Loucy (cell line): ENCODE measurements at regions not wholly inside any gene's neighbourhood (a gene's known extent, or its start where the extent isn't known, plus 50 kb on each side); places are given as distances from the start of the nearest gene placed in this dataset.

Source experiments
- H2AFZ ChIP-seq: fragments of 200-600 bp; sonication (generic); 2 replicates; pipeline ENCODE4 v1.6.0; 2016; ENCODE audit warnings: antibody characterized with exemption, mild to moderate bottlenecking, low read length, moderate library complexity
- H3F3A ChIP-seq: fragments of 200-600 bp; 2 replicates; pipeline ENCODE4 v1.6.0; 2016; ENCODE audit warnings: antibody characterized with exemption, low read depth, mild to moderate bottlenecking
- H3K27me3 ChIP-seq: fragments of 200-600 bp; sonication (generic); 2 replicates; pipeline ENCODE4 v1.6.1; 2014; ENCODE audit warnings: low read length, mild to moderate bottlenecking; ENCODE audit not compliant: insufficient read depth, poor library complexity, severe bottlenecking
- H3K36me3 ChIP-seq: fragments of 200-600 bp; sonication (generic); 2 replicates; pipeline ENCODE4 v1.6.1; 2016; ENCODE audit warnings: low read length; ENCODE audit not compliant: insufficient read depth
- H3K4me1 ChIP-seq: fragments of 200-600 bp; sonication (generic); 2 replicates; pipeline ENCODE4 v1.5.1; 2014; ENCODE audit warnings: low read length, mild to moderate bottlenecking; ENCODE audit not compliant: insufficient read depth, poor library complexity, severe bottlenecking
- H3K4me2 ChIP-seq: fragments of 200-600 bp; sonication (generic); 2 replicates; pipeline ENCODE4 v1.6.0; 2014; ENCODE audit warnings: antibody characterized with exemption, low read length, low read depth, mild to moderate bottlenecking; ENCODE audit not compliant: poor library complexity, severe bottlenecking
- H3K4me3 ChIP-seq: fragments of 200-600 bp; sonication (generic); 2 replicates; pipeline ENCODE4 v1.5.1; 2014; ENCODE audit warnings: low read length, mild to moderate bottlenecking, mixed read lengths; ENCODE audit not compliant: poor library complexity, severe bottlenecking
- H3K79me2 ChIP-seq: fragments of 200-600 bp; sonication (generic); 2 replicates; pipeline ENCODE4 v1.6.1; 2014; ENCODE audit warnings: low read length; ENCODE audit not compliant: insufficient read depth
- H3K9ac ChIP-seq: fragments of 200-600 bp; sonication (generic); 2 replicates; pipeline ENCODE4 v1.6.0; 2014; ENCODE audit warnings: mild to moderate bottlenecking, low read depth, low read length, moderate library complexity; ENCODE audit not compliant: poor library complexity, severe bottlenecking
- H3K9me2 ChIP-seq: fragments of 200-600 bp; sonication (generic); replicated peaks from 2 replicates; pipeline ENCODE4 v1.6.1; 2016; ENCODE audit warnings: low read depth, low read length, mixed read lengths
- H3K9me3 ChIP-seq: fragments of 200-600 bp; sonication (generic); 2 replicates; pipeline ENCODE4 v1.6.1; 2014; ENCODE audit warnings: mild to moderate bottlenecking, antibody characterized with exemption, low read length, low read depth; ENCODE audit not compliant: insufficient read depth
- H4K20me1 ChIP-seq: fragments of 200-600 bp; sonication (generic); 2 replicates; pipeline ENCODE4 v1.6.0; 2014; ENCODE audit warnings: antibody characterized with exemption, low read length, mild to moderate bottlenecking; ENCODE audit not compliant: insufficient read depth, poor library complexity, severe bottlenecking
- CTCF ChIP-seq: fragments of 200-600 bp; sonication (generic); conservative IDR thresholded peaks from 2 replicates; pipeline ENCODE4 v1.5.1; 2014; ENCODE audit warnings: mild to moderate bottlenecking, antibody characterized with exemption, low read length
- EZH2phosphoT487 ChIP-seq: fragments of 200-600 bp; IDR thresholded peaks from 2 replicates; pipeline ENCODE4 v1.6.1; 2018; ENCODE audit warnings: antibody characterized with exemption, mild to moderate bottlenecking, moderate library complexity, borderline replicate concordance

- Histone ChIP-seq H4K20me1 (no peaks in the 10 kb centered on the region), H3F3A (no peaks in the 10 kb centered on the region), H3K4me1 (no peaks in the 10 kb centered on the region), H3K27me3 (no peaks in the 10 kb centered on the region), H2AFZ (no peak overlapping the region), H3K4me2 (no peak overlapping the region), H3K36me3 (no peaks in the 10 kb centered on the region), H3K79me2 (no peaks in the 10 kb centered on the region), H3K9ac (no peak overlapping the region), H3K9me2 (no peaks in the 10 kb centered on the region), H3K4me3 (no peak overlapping the region), H3K9me3 (no peaks in the 10 kb centered on the region)
- TF ChIP-seq CTCF (no peak), EZH2phosphoT487 (no peak)
These were observed 180.4 kb downstream of the TRIB2 start for GRCh38 chr2:12897181-12897580.

GRCh38 chr2:12903272-12903671, 186.5 kb downstream of the TRIB2 start:
- no peak for TF ChIP-seq EZH2phosphoT487
- TF ChIP-seq CTCF: no peak
- H3F3A ChIP-seq: no peaks in the 10 kb centered on the region
- H4K20me1 ChIP-seq: no peaks in the 10 kb centered on the region
- H3K4me3 ChIP-seq: no peak overlapping the region
- H3K9me2 ChIP-seq: no peaks in the 10 kb centered on the region
- H3K9me3 ChIP-seq: no peaks in the 10 kb centered on the region
- H2AFZ ChIP-seq: no peak overlapping the region
- no peaks in the 10 kb centered on the region for H3K4me1 ChIP-seq
- no peaks in the 10 kb centered on the region for H3K36me3 ChIP-seq
- H3K79me2 ChIP-seq: no peaks in the 10 kb centered on the region
- H3K27me3 ChIP-seq: no peaks in the 10 kb centered on the region
- no peak overlapping the region for H3K9ac ChIP-seq
- H3K4me2 ChIP-seq: no peak overlapping the region

- Histone ChIP-seq H3K27me3 (no peaks in the 10 kb centered on the region), H3K4me3 (no peak overlapping the region), H4K20me1 (no peaks in the 10 kb centered on the region), H3K36me3 (no peaks in the 10 kb centered on the region), H2AFZ (no peak overlapping the region), H3F3A (no peaks in the 10 kb centered on the region), H3K4me1 (no peaks in the 10 kb centered on the region), H3K9me2 (no peaks in the 10 kb centered on the region), H3K9ac (no peak overlapping the region), H3K9me3 (no peaks in the 10 kb centered on the region), H3K79me2 (no peaks in the 10 kb centered on the region), H3K4me2 (no peak overlapping the region)
- TF ChIP-seq EZH2phosphoT487: no peak
These were observed 193.7 kb downstream of the TRIB2 start for GRCh38 chr2:12910431-12910830.

GRCh38 chr2:12915787-12916186, 199.1 kb downstream of the TRIB2 start:
- TF ChIP-seq EZH2phosphoT487 (no peak), CTCF (no peak)
- H3K9me2 ChIP-seq: no peaks in the 10 kb centered on the region
- no peak overlapping the region for H3K4me3 ChIP-seq
- H3K9ac ChIP-seq: no peak overlapping the region
- no peaks in the 10 kb centered on the region for H3K79me2 ChIP-seq
- H3K36me3 ChIP-seq: no peaks in the 10 kb centered on the region
- no peak overlapping the region for H2AFZ ChIP-seq
- no peaks in the 10 kb centered on the region for H3F3A ChIP-seq
- H3K27me3 ChIP-seq: no peaks in the 10 kb centered on the region
- no peaks in the 10 kb centered on the region for H4K20me1 ChIP-seq
- H3K4me1 ChIP-seq: no peaks in the 10 kb centered on the region
- no peak overlapping the region for H3K4me2 ChIP-seq
- H3K9me3 ChIP-seq: no peaks in the 10 kb centered on the region
